Testis (tissue), 2 donors: ENCODE measurements at regions not wholly inside any gene's neighbourhood (a gene's known extent, or its start where the extent isn't known, plus 50 kb on each side); places are given as distances from the start of the nearest gene placed in this dataset.
"Not testable (repeated sequence)": the region's sequence is repeated elsewhere in the genome, so short reads cannot be mapped to it uniquely, and the experiment has no call there.

Experiments
- DNase-seq: peaks from one replicate; pipeline ENCODE4 v3.0.0-alpha.2; 2019
- H3K27ac ChIP-seq, 2 donors: fragments of 200-600 bp; sonication (generic); one replicate each; pipeline ENCODE4 v1.5.1; 2019
- H3K27me3 ChIP-seq: fragments of 200-600 bp; sonication (generic); one replicate; pipeline ENCODE4 v1.5.1; 2019
- H3K36me3 ChIP-seq: fragments of 200-600 bp; sonication (generic); one replicate; pipeline ENCODE4 v1.5.1; 2017; ENCODE audit warnings: low read depth; ENCODE audit errors: missing control alignments
- H3K4me1 ChIP-seq: fragments of 200-600 bp; sonication (generic); one replicate; pipeline ENCODE4 v1.5.1; 2019
- H3K4me3 ChIP-seq, 2 donors: fragments of 200-600 bp; sonication (generic); one replicate each; pipeline ENCODE4 v1.5.1; 2017 to 2019
- H3K9me3 ChIP-seq: fragments of 200-600 bp; sonication (generic); one replicate; pipeline ENCODE4 v1.5.1; 2017
- POLR2A ChIP-seq: fragments of 450-650 bp; IDR thresholded peaks from one replicate; pipeline ENCODE4 v1.6.1; 2017; ENCODE audit warnings: antibody characterized with exemption, mild to moderate bottlenecking, moderate library complexity
- WGBS, 2 donors: methylation state at CpG; one replicate each; pipeline ENCODE4 v1.1.5; 2018; 5-methylcytosine and 5-hydroxymethylcytosine counted together
- intact Hi-C: fragments of 100-400 bp; cut with DNase I; formaldehyde crosslinking; loops from one replicate; pipeline ENCODE4 v1.15.1; 2023; ENCODE audit warnings: low total_unique reads
- TF ChIP-seq, protein P1 (sequence below), 3 experiments: fragments of 450-650 bp in 2 of 3; fragments of 200-600 bp in 1 of 3; sonication (generic) in 1 of 3; IDR thresholded peaks; one replicate each; pipeline ENCODE4 v1.5.1; 2016 to 2019; ENCODE audit warnings: antibody characterized with exemption in 3 of 3, mild to moderate bottlenecking in 2 of 3, moderate library complexity in 1 of 3

DNA sequence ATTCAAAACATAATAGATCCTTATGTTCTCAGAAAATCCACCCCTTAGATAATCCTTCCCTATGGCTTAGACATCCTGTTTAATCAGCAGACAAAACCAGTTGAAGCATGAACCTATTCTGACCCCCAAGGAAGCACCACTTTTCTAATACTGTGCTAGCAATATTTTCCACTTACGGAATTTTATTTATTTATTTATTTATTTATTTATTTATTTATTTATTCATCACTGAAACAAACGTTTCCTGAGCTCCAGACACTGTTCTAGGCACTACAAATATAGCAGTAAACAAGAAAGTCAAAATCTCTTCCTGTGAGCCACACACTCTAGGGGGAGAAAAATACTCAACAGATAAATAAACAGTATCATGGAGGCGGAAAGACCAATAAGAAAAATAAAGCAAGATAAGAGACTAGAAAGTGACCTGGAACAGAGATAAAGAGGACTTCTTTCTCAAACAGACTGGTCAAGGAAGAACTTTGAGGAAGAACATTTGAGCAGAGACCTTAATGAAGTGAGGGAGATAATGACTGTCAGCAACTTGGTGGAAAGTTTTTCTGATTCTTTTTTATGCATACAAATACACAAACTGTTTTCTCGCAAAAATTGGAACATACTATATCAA is 145.5 kb upstream of the POGK start:
- TF ChIP-seq, protein P1, sequence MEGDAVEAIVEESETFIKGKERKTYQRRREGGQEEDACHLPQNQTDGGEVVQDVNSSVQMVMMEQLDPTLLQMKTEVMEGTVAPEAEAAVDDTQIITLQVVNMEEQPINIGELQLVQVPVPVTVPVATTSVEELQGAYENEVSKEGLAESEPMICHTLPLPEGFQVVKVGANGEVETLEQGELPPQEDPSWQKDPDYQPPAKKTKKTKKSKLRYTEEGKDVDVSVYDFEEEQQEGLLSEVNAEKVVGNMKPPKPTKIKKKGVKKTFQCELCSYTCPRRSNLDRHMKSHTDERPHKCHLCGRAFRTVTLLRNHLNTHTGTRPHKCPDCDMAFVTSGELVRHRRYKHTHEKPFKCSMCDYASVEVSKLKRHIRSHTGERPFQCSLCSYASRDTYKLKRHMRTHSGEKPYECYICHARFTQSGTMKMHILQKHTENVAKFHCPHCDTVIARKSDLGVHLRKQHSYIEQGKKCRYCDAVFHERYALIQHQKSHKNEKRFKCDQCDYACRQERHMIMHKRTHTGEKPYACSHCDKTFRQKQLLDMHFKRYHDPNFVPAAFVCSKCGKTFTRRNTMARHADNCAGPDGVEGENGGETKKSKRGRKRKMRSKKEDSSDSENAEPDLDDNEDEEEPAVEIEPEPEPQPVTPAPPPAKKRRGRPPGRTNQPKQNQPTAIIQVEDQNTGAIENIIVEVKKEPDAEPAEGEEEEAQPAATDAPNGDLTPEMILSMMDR (IDR thresholded peaks at IDR 0.05), result no peak
- TF ChIP-seq POLR2A, result no peak
- intact Hi-C loops, result no loop called here
- Histone ChIP-seq H3K9me3 (no peaks in the 10 kb centered on the region), H3K4me1 (no peaks in the 10 kb centered on the region), H3K27me3 (no peaks in the 10 kb centered on the region), H3K27ac (no peak overlapping the region), H3K4me3 (no peak overlapping the region), H3K36me3 (no peaks in the 10 kb centered on the region)
- 60 to 84% methylated on average over 4 of the region's 4 CpGs for WGBS, 2 donors
- DNase-seq, result no peak

DNA sequence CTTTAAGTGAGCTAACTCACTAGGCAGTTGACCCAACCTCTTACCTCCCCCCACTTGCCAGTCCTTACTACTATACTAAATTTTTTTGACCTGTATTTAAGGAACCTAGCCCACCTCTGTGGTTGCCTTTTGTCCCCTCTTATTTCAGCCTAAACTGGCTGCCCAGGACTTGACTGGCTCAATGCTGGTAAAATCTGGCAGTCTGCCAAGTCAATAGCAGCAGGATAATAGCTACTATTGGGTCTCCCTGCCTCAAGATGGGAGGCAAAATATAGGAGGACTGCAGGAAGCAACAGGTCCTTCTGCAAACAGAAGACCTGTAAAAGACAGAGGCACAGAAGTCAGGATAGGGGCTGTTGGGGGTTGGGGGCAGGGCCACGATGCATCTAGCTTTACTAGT is 144.2 kb upstream of the POGK start:
- Histone ChIP-seq H3K27me3 (no peaks in the 10 kb centered on the region), H3K27ac (no peak overlapping the region), H3K4me3 (no peak overlapping the region), H3K36me3 (no peaks in the 10 kb centered on the region), H3K4me1 (no peaks in the 10 kb centered on the region), H3K9me3 (no peaks in the 10 kb centered on the region)
- WGBS, 2 donors, result 60 to 86% methylated on average over 1 of the region's 1 CpG
- no peak for DNase-seq
- intact Hi-C loops, result no loop called here
- no peak for TF ChIP-seq POLR2A
- TF ChIP-seq, protein P1 (IDR thresholded peaks at IDR 0.05), result no peak

DNA sequence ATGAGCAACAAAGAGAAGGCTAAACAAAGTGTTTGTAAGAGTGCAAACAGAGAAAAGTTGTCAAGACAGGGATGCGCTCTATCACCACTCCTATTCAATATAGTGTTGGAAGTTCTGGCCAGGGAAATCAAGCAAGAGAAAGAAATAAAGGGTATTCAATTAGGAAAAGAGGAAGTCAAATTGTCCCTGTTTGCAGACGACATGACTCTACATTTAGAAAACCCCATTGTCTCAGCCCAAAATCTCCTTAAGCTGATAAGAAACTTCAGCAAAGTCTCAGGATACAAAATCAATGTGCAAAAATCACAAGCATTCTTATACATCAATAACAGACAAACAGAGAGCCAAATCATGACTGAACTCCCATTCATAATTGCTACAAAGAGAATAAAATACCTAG is 143.4 kb upstream of the POGK start:
- H3K27me3 ChIP-seq, H3K9me3 ChIP-seq, intact Hi-C loops, H3K36me3 ChIP-seq, H3K27ac ChIP-seq, DNase-seq, H3K4me3 ChIP-seq, H3K4me1 ChIP-seq: not testable (repeated sequence)
- 65 to 91% methylated on average over 2 of the region's 2 CpGs for WGBS, 2 donors

DNA sequence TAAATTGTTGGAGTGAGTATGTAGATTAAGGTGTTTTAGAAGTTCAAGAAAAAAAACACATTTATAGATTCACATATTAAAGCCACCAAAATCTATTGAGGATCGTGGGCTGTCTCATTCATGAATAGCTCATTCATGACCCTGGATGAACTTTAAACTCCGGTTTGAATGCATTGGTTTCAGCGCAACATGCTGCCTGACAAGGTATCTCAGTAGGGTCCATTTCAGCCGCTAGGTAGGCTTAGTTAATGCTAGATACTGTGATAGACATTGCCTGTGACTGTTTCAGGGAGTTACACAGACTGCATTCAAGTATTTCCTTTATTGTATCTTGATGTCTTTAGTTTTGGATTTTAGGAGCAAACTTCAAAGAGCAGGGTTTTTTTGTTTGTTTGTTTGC is 140.5 kb upstream of the POGK start:
- Histone ChIP-seq H3K36me3 (no peaks in the 10 kb centered on the region), H3K4me3 (no peak overlapping the region), H3K27me3 (no peaks in the 10 kb centered on the region), H3K9me3 (no peaks in the 10 kb centered on the region), H3K4me1 (no peaks in the 10 kb centered on the region), H3K27ac (no peak overlapping the region)
- no peak for TF ChIP-seq POLR2A
- DNase-seq, result no peak
- intact Hi-C loops, result no loop called here
- WGBS, 2 donors, result 78 to 86% methylated on average over 4 of the region's 4 CpGs

DNA sequence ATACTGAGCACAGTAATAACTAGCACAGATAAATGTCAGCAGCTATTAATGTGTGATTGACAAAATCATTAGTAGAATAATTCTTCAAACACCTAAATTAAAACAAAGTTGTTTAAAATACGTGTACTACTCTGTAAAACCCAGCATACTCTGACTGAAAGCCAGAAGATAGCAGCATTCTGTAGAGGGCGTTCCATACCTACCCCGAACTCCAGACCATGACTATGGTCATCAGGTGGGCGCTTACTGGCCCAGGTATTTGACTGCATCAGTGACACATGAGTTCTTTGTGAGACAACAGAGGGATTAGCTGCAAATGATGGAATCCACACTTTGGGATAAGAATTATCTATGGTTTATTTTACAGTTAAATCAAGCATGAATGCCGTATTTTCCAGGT is 139.7 kb upstream of the POGK start:
- Histone ChIP-seq H3K9me3 (no peaks in the 10 kb centered on the region), H3K27me3 (no peaks in the 10 kb centered on the region), H3K36me3 (no peaks in the 10 kb centered on the region), H3K4me3 (no peak overlapping the region), H3K4me1 (no peaks in the 10 kb centered on the region), H3K27ac (no peak overlapping the region)
- DNase-seq, result no peak
- intact Hi-C loops, result no loop called here
- TF ChIP-seq POLR2A, result no peak
- TF ChIP-seq, protein P1 (IDR thresholded peaks at IDR 0.05), result no peak
- WGBS, 2 donors, result 46 to 66% methylated on average over 5 of the region's 5 CpGs

DNA sequence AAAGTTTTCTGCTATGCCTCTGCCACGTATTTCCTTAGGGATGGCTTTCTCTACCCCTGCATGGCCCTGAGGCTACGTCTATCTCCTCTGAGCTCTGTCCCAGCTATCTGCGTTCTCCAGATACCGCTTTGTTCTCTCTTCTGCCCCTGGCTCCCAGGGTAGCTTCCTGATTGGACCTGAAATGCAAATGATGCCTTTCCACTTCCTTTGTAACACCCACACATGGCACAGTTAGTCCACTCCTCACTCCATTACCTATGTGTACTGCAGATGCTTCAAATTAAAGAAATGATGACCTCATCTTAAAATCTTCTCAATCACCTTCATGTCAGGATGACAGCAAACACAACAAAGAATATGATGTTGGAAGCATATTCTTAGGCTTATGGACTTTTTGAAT is 138.6 kb upstream of the POGK start:
- TF ChIP-seq, protein P1 (IDR thresholded peaks at IDR 0.05), result no peak
- TF ChIP-seq POLR2A, result no peak
- Histone ChIP-seq H3K9me3 (no peaks in the 10 kb centered on the region), H3K36me3 (no peaks in the 10 kb centered on the region), H3K27me3 (no peaks in the 10 kb centered on the region), H3K4me1 (no peaks in the 10 kb centered on the region), H3K4me3 (no peak overlapping the region), H3K27ac (no peak overlapping the region)
- WGBS, 2 donors, result 69 to 71% methylated on average over 4 of the region's 4 CpGs
- intact Hi-C loops, result no loop called here
- DNase-seq, result no peak
